ENCODE measurements at regions not wholly inside any gene's neighbourhood (a gene's known extent, or its start where the extent isn't known, plus 50 kb on each side); places are given as distances from the start of the nearest gene placed in this dataset.

DNA sequence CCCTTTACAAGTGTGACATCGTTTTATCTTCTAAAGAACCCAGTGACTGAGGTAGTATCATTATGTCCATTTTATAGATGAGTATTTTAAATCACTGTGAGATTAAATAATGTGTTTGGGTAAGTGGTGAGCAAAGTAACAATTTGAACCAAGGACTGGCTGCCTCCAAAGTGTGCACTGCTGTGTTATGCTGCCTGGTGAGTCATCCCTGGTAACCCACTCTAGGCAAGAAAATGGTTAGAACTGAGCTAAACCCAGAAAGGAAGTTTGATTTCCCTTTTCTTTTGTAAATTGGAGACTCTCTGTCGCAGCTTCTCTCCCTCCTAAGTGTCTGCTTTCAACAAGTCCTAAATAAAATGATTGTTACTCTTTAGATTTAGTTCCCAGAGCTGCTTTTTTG is 342.8 kb upstream of the KAZN start:
- Histone ChIP-seq H4K20me1 (ENCODE audit: control insufficient read depth, insufficient read depth, low read depth, low read length) (no peaks in the 10 kb centered on the region), H3K9me3 (ENCODE audit: control insufficient read depth, insufficient read depth, low read length) (no peaks in the 10 kb centered on the region; the same call in 1 of the 2 replicates), H3K9me2 (replicated peaks; ENCODE audit: control insufficient read depth, low read length) (no peaks in the 10 kb centered on the region), H3K79me2 (ENCODE audit: control insufficient read depth, low read length) (no peaks in the 10 kb centered on the region), H3K4me3 (ENCODE audit: low read length) (no peak overlapping the region), H3K27ac (ENCODE audit: low read depth, low read length) (no peak overlapping the region), H3K4me1 (ENCODE audit: control insufficient read depth, low read length) (peaks cover 24% of the 10 kb centered on the region), H3K4me2 (ENCODE audit: low read length) (no peak overlapping the region), H3F3A (ENCODE audit: control insufficient read depth, insufficient read depth) (no peaks in the 10 kb centered on the region), H3K27me3 (ENCODE audit: control insufficient read depth, low read length) (no peaks in the 10 kb centered on the region), H3K36me3 (ENCODE audit: control insufficient read depth, low read length) (0 out of 2 replicates have a peak, but pooled peaks cover 3% of the 10 kb centered on the region)
- TF ChIP-seq, protein P1, sequence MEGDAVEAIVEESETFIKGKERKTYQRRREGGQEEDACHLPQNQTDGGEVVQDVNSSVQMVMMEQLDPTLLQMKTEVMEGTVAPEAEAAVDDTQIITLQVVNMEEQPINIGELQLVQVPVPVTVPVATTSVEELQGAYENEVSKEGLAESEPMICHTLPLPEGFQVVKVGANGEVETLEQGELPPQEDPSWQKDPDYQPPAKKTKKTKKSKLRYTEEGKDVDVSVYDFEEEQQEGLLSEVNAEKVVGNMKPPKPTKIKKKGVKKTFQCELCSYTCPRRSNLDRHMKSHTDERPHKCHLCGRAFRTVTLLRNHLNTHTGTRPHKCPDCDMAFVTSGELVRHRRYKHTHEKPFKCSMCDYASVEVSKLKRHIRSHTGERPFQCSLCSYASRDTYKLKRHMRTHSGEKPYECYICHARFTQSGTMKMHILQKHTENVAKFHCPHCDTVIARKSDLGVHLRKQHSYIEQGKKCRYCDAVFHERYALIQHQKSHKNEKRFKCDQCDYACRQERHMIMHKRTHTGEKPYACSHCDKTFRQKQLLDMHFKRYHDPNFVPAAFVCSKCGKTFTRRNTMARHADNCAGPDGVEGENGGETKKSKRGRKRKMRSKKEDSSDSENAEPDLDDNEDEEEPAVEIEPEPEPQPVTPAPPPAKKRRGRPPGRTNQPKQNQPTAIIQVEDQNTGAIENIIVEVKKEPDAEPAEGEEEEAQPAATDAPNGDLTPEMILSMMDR (IDR thresholded peaks at IDR 0.05; ENCODE audit: low read depth, low read length, poor library complexity, severe bottlenecking) = no peak
- TF ChIP-seq EZH2phosphoT487 (IDR thresholded peaks at IDR 0.05; ENCODE audit: borderline replicate concordance, low read length) = no peak

DNA sequence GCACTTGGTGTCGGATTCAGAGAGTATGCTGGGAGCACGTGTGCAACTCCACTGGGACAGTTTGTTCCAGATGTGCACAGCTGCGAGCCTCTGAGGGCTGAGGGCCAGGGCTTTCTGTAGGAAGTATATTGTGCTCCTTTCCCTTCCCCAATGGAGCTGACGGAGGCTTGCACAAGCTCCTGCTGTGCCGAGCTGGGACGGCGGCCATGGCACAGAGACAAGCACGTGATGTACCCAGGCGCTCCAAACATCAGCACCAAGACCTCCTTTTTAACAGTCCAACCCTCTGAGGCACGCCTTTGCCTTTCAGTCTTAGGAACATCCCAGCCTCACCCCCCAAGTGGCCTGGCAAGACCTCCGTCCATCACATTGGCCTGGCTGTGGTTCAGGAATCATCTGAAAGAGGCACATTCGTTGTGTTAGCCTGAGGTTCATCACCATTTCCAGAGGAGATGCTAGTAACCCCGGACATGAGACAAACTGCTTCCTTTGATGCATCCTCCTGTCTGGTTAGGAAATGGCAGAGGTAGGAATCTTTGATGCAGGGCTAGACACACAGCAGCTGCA is 339.2 kb upstream of the KAZN start:
- peaks cover 5% of the 10 kb centered on the region for H3K27me3 ChIP-seq (ENCODE audit: control insufficient read depth, low read length)
- H3K4me2 ChIP-seq (ENCODE audit: low read length) = no peak overlapping the region
- H3F3A ChIP-seq (ENCODE audit: control insufficient read depth, insufficient read depth) = no peaks in the 10 kb centered on the region
- peaks cover 15% of the 10 kb centered on the region for H3K4me1 ChIP-seq (ENCODE audit: control insufficient read depth, low read length)
- no peaks in the 10 kb centered on the region for H4K20me1 ChIP-seq (ENCODE audit: control insufficient read depth, insufficient read depth, low read depth, low read length)
- no peaks in the 10 kb centered on the region for H3K36me3 ChIP-seq (ENCODE audit: control insufficient read depth, low read length)
- no peaks in the 10 kb centered on the region for H3K9me2 ChIP-seq (replicated peaks; ENCODE audit: control insufficient read depth, low read length)
- no peak for TF ChIP-seq EZH2phosphoT487 (IDR thresholded peaks at IDR 0.05; ENCODE audit: borderline replicate concordance, low read length)
- TF ChIP-seq, protein P1 (IDR thresholded peaks at IDR 0.05; ENCODE audit: low read depth, low read length, poor library complexity, severe bottlenecking) = no peak
- H3K4me3 ChIP-seq (ENCODE audit: low read length) = no peak overlapping the region
- H3K79me2 ChIP-seq (ENCODE audit: control insufficient read depth, low read length) = no peaks in the 10 kb centered on the region
- H3K27ac ChIP-seq (ENCODE audit: low read depth, low read length) = no peak overlapping the region
- no peaks in the 10 kb centered on the region for H3K9me3 ChIP-seq (ENCODE audit: control insufficient read depth, insufficient read depth, low read length)

DNA sequence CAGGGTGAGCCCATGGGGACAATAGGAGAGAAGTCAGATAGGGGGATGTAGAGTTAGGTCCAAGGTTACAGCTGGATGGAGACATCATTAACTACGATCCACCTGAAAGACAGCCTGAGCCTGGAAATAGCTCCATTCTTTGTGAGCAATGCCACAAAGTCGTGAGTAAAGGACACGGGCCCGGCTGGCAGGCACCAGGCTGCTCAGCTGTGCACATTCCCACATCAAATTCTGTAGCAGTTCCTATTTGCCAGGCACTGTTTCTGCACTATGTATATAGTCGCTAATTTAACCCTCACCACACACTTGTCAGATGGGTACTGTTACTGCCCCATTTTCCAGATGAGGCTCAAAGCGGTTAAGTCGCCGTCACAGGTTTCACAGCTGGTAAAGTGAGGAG is 338.0 kb upstream of the KAZN start:
- TF ChIP-seq EZH2phosphoT487 (IDR thresholded peaks at IDR 0.05; ENCODE audit: borderline replicate concordance, low read length) = no peak
- Histone ChIP-seq H3K4me3 (ENCODE audit: low read length) (no peak overlapping the region), H3K4me2 (ENCODE audit: low read length) (no peak overlapping the region), H3K27ac (ENCODE audit: low read depth, low read length) (no peak overlapping the region), H3K9me2 (replicated peaks; ENCODE audit: control insufficient read depth, low read length) (no peaks in the 10 kb centered on the region), H3K79me2 (ENCODE audit: control insufficient read depth, low read length) (no peaks in the 10 kb centered on the region), H3K9me3 (ENCODE audit: control insufficient read depth, insufficient read depth, low read length) (no peaks in the 10 kb centered on the region), H3K4me1 (ENCODE audit: control insufficient read depth, low read length) (peaks cover 3% of the 10 kb centered on the region), H3K36me3 (ENCODE audit: control insufficient read depth, low read length) (no peaks in the 10 kb centered on the region), H4K20me1 (ENCODE audit: control insufficient read depth, insufficient read depth, low read depth, low read length) (no peaks in the 10 kb centered on the region), H3K27me3 (ENCODE audit: control insufficient read depth, low read length) (peaks cover 10% of the 10 kb centered on the region), H3F3A (ENCODE audit: control insufficient read depth, insufficient read depth) (no peaks in the 10 kb centered on the region)

DNA sequence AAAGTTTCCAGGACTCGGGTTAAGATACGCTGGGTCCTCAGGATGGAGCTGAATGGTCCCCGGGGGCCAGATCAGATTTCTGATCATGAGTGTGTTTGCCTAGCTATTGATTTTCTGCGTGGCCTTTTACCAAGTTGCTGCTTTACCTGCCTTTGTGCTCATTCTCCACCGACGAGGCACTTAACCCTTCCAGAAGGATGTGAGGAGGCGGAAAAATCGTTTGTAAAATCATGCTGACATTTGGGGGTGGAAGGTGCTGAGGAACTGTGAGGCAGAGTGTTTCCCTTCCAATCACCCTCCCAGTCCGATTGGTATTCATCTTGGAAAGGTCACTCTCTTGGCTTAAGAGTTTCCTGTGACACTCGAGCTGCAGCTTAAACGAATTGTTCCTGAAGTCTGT is 337.1 kb upstream of the KAZN start:
- no peak overlapping the region for H3K4me2 ChIP-seq (ENCODE audit: low read length)

More for the DNA sequence above, 337.1 kb upstream of the KAZN start:
- Histone ChIP-seq H3K27ac (ENCODE audit: low read depth, low read length) (no peak overlapping the region), H3K79me2 (ENCODE audit: control insufficient read depth, low read length) (no peaks in the 10 kb centered on the region), H3F3A (ENCODE audit: control insufficient read depth, insufficient read depth) (no peaks in the 10 kb centered on the region), H3K27me3 (ENCODE audit: control insufficient read depth, low read length) (peaks cover 16% of the 10 kb centered on the region), H3K9me2 (replicated peaks; ENCODE audit: control insufficient read depth, low read length) (no peaks in the 10 kb centered on the region), H3K36me3 (ENCODE audit: control insufficient read depth, low read length) (no peaks in the 10 kb centered on the region), H3K4me1 (ENCODE audit: control insufficient read depth, low read length) (no peaks in the 10 kb centered on the region), H4K20me1 (ENCODE audit: control insufficient read depth, insufficient read depth, low read depth, low read length) (no peaks in the 10 kb centered on the region), H3K9me3 (ENCODE audit: control insufficient read depth, insufficient read depth, low read length) (no peaks in the 10 kb centered on the region), H3K4me3 (ENCODE audit: low read length) (no peak overlapping the region)
- TF ChIP-seq, protein P1 (IDR thresholded peaks at IDR 0.05; ENCODE audit: low read depth, low read length, poor library complexity, severe bottlenecking) = no peak
- TF ChIP-seq EZH2phosphoT487 (IDR thresholded peaks at IDR 0.05; ENCODE audit: borderline replicate concordance, low read length) = no peak

All from DOHH2 (cell line).